ENCODE measurements at regions not wholly inside any gene's neighbourhood (a gene's known extent, or its start where the extent isn't known, plus 50 kb on each side); places are given as distances from the start of the nearest gene placed in this dataset.

DNA sequence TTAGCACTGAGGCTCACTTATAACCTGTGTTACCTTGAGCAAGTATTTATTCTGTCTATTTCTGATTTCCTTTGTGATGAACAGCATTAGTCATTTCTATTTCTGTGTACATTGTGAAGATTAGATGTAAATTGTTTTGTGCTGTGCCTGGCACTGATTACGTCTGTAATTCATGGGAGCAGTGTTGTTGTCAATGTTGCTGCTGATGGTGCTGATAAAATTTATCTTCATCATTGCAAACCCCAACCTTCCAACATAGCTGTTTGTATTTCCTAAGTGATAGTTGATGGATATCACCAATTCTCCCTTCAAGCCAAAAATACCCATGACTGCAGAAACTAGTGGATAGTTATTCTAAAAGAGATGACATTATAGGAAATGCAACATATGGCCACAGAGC lies 400.5 kb upstream of the GRM3 start:
- TF ChIP-seq, protein P1, sequence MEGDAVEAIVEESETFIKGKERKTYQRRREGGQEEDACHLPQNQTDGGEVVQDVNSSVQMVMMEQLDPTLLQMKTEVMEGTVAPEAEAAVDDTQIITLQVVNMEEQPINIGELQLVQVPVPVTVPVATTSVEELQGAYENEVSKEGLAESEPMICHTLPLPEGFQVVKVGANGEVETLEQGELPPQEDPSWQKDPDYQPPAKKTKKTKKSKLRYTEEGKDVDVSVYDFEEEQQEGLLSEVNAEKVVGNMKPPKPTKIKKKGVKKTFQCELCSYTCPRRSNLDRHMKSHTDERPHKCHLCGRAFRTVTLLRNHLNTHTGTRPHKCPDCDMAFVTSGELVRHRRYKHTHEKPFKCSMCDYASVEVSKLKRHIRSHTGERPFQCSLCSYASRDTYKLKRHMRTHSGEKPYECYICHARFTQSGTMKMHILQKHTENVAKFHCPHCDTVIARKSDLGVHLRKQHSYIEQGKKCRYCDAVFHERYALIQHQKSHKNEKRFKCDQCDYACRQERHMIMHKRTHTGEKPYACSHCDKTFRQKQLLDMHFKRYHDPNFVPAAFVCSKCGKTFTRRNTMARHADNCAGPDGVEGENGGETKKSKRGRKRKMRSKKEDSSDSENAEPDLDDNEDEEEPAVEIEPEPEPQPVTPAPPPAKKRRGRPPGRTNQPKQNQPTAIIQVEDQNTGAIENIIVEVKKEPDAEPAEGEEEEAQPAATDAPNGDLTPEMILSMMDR (optimal IDR thresholded peaks at IDR 0.05 in 1 of 3, IDR thresholded peaks at IDR 0.05 in 1 of 3, conservative IDR thresholded peaks at IDR 0.05 in 1 of 3; ENCODE audit: extremely low read depth in 1 of 3, insufficient read depth in 2 of 3, low read length in 3 of 3) = no peak
- no peak for TF ChIP-seq EZH2 (IDR thresholded peaks at IDR 0.05; ENCODE audit: low read length)
- dilution Hi-C loops (cut with MboI; ENCODE audit: extremely low pct_ligation_motif_present, low sequenced_read_pairs) = no loop called here
- DNase-seq (ENCODE audit: low read depth, low spot score) = no peak
- H3K27ac ChIP-seq (ENCODE audit: control insufficient read depth, insufficient read depth, low read length) = no peak overlapping the region
- H3K9ac ChIP-seq (ENCODE audit: control insufficient read depth, extremely low read depth, insufficient read depth, low read length) = no peak overlapping the region
- no peak for FAIRE-seq
- H3K4me3 ChIP-seq (ENCODE audit: control insufficient read depth in 2 of 3, extremely low read depth in 1 of 3, insufficient read depth in 2 of 3, low read depth in 1 of 3, low read length in 3 of 3) = no peak overlapping the region
- no peaks in the 10 kb centered on the region for H3K27me3 ChIP-seq (ENCODE audit: control insufficient read depth, extremely low read depth, insufficient read depth, low read length)
- H3K4me1 ChIP-seq (ENCODE audit: control insufficient read depth, extremely low read depth, insufficient read depth, low read length) = no peaks in the 10 kb centered on the region
- H2AFZ ChIP-seq (ENCODE audit: control insufficient read depth, low read length) = no peak overlapping the region
- no peak overlapping the region for H3K4me2 ChIP-seq (ENCODE audit: control insufficient read depth, extremely low read depth, insufficient read depth, low read depth, low read length)
- H4K20me1 ChIP-seq (ENCODE audit: control insufficient read depth, extremely low read depth, insufficient read depth, low read length) = no peaks in the 10 kb centered on the region
- no peaks in the 10 kb centered on the region for H3K9me3 ChIP-seq (ENCODE audit: control insufficient read depth, low read depth, low read length)
- no peaks in the 10 kb centered on the region for H3K36me3 ChIP-seq (ENCODE audit: control insufficient read depth in 2 of 2, extremely low read depth in 1 of 2, insufficient read depth in 2 of 2, low read length in 2 of 2)
- no peaks in the 10 kb centered on the region for H3K79me2 ChIP-seq (ENCODE audit: control insufficient read depth, insufficient read depth, low read length)
- no peaks in the 10 kb centered on the region for H3K9me1 ChIP-seq (ENCODE audit: control insufficient read depth, extremely low read depth, insufficient read depth, low read length)

DNA sequence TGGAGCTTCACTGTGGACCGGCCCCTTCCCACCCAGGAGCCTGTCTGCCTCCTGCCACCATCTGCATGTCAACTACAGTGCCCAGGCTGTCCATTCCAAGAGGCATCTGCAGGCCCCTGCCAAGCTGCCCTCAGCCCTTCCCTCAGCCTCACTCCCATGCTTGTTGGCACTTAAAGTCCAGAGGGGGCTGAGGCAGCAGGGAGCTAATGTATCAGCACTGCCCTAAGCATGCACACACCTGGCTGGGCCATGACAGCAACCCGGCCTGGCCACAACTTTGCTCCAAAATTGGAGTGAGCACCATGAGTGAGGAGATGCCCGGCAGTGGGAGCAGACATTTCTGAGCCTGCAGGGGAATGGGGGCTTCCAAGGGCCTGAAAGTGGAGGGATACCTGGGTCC lies 417.5 kb upstream of the GRM3 start:
- dilution Hi-C loops (cut with MboI; ENCODE audit: extremely low pct_ligation_motif_present, low sequenced_read_pairs) = no loop called here

More for the DNA sequence above, 417.5 kb upstream of the GRM3 start:
- H3K4me2 ChIP-seq (ENCODE audit: control insufficient read depth, extremely low read depth, insufficient read depth, low read depth, low read length) = no peak overlapping the region
- H3K36me3 ChIP-seq (ENCODE audit: control insufficient read depth in 2 of 2, extremely low read depth in 1 of 2, insufficient read depth in 2 of 2, low read length in 2 of 2) = no peaks in the 10 kb centered on the region
- peaks cover 3% of the 10 kb centered on the region for H3K9me3 ChIP-seq (ENCODE audit: control insufficient read depth, low read depth, low read length)
- H3K9ac ChIP-seq (ENCODE audit: control insufficient read depth, extremely low read depth, insufficient read depth, low read length) = no peak overlapping the region
- H3K27ac ChIP-seq (ENCODE audit: control insufficient read depth, insufficient read depth, low read length) = no peak overlapping the region
- H2AFZ ChIP-seq (ENCODE audit: control insufficient read depth, low read length) = no peak overlapping the region
- TF ChIP-seq, protein P1 (optimal IDR thresholded peaks at IDR 0.05 in 1 of 3, IDR thresholded peaks at IDR 0.05 in 1 of 3, conservative IDR thresholded peaks at IDR 0.05 in 1 of 3; ENCODE audit: extremely low read depth in 1 of 3, insufficient read depth in 2 of 3, low read length in 3 of 3) = no peak
- no peak for TF ChIP-seq EZH2 (IDR thresholded peaks at IDR 0.05; ENCODE audit: low read length)
- FAIRE-seq (no peak), DNase-seq (ENCODE audit: low read depth, low spot score) (no peak)
- H3K79me2 ChIP-seq (ENCODE audit: control insufficient read depth, insufficient read depth, low read length) = no peaks in the 10 kb centered on the region
- H3K4me1 ChIP-seq (ENCODE audit: control insufficient read depth, extremely low read depth, insufficient read depth, low read length) = no peaks in the 10 kb centered on the region
- no peak overlapping the region for H3K4me3 ChIP-seq (ENCODE audit: control insufficient read depth in 2 of 3, extremely low read depth in 1 of 3, insufficient read depth in 2 of 3, low read depth in 1 of 3, low read length in 3 of 3)
- no peaks in the 10 kb centered on the region for H3K27me3 ChIP-seq (ENCODE audit: control insufficient read depth, extremely low read depth, insufficient read depth, low read length)
- no peaks in the 10 kb centered on the region for H3K9me1 ChIP-seq (ENCODE audit: control insufficient read depth, extremely low read depth, insufficient read depth, low read length)
- no peaks in the 10 kb centered on the region for H4K20me1 ChIP-seq (ENCODE audit: control insufficient read depth, extremely low read depth, insufficient read depth, low read length)

Data from keratinocyte (primary cell).